Activated T-cell treated with anti-CD3 and anti-CD28 coated beads, Interleukin-2, amount 50 U/mL, for 4 hours (primary cell): ENCODE measurements at regions not wholly inside any gene's neighbourhood (a gene's known extent, or its start where the extent isn't known, plus 50 kb on each side); places are given as distances from the start of the nearest gene placed in this dataset.
"Not testable (repeated sequence)": the region's sequence is repeated elsewhere in the genome, so short reads cannot be mapped to it uniquely, and the experiment has no call there.

Source experiments
- ATAC-seq, 2 donors: fragments of 200-7000 bp; cut with Tn5 transposase; one replicate each; pipeline ENCODE4 v1.10.0; 2021
- DNase-seq: peaks from one replicate; pipeline ENCODE4 v3.0.0-alpha.2; 2020
- H3K27me3 Mint-ChIP-seq: one replicate; pipeline ENCODE4 v1.8.0; 2021; ENCODE audit warnings: low read depth, mixed read lengths
- H3K36me3 Mint-ChIP-seq: one replicate; pipeline ENCODE4 v1.8.0; 2022; ENCODE audit warnings: mixed read lengths; ENCODE audit not compliant: insufficient read depth
- H3K4me1 Mint-ChIP-seq: one replicate; pipeline ENCODE4 v1.8.0; 2021; ENCODE audit warnings: low read depth, mixed read lengths
- H3K4me3 Mint-ChIP-seq: one replicate; pipeline ENCODE4 v1.8.0; 2021; ENCODE audit warnings: mild to moderate bottlenecking, moderate library complexity, mixed read lengths
- H3K9me3 Mint-ChIP-seq: one replicate; pipeline ENCODE4 v1.8.0; 2021; ENCODE audit warnings: mixed read lengths

DNA sequence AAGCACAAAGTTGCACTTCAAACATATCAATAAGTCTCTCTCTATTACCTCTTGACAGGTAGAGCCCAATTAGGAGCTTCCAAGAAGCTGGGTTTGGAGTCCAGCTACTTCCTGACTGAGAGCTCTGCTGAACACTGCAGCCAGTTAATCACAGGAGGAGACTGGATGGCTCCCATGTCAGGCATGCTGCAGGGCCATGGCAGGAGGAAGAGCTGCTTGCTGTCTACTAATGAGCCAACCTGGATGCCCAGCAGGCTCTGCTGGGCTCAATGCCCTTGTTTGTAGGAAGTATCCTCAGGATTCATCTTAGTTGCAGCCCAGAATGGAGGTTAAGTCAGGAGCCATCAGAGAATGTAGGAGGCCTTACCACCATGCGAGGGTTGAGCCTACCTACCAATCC is 91.9 kb downstream of the TMEM215 start:
- no peak for ATAC-seq
- Mint-ChIP-seq H3K4me3 (no peak overlapping the region), H3K9me3 (no peaks in the 10 kb centered on the region), H3K4me1 (no peaks in the 10 kb centered on the region), H3K36me3 (no peaks in the 10 kb centered on the region), H3K27me3 (peaks cover 2% of the 10 kb centered on the region)
- no peak for DNase-seq

DNA sequence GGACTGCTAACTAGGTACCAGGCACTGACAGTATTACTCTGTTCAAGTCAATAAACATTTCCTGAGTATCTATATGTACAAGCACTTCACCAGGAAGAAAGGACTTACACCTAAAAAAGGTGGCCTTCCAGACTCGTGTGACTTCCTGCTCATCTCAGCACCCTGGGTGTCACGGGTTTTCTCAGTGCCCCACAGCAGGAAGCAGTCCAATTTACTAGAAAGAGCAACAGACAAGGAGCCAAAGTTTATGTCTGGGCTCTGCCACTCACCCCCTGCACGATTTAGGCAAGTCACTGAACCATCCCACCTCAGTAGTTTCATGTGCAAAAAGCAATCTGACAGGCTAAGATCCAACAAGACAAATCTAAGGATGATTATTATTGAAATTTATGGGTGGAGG is 92.4 kb downstream of the TMEM215 start:
- Mint-ChIP-seq H3K36me3 (no peaks in the 10 kb centered on the region), H3K4me3 (no peak overlapping the region), H3K4me1 (no peaks in the 10 kb centered on the region), H3K9me3 (no peaks in the 10 kb centered on the region), H3K27me3 (peaks cover 2% of the 10 kb centered on the region)
- no peak for DNase-seq
- no peak for ATAC-seq

DNA sequence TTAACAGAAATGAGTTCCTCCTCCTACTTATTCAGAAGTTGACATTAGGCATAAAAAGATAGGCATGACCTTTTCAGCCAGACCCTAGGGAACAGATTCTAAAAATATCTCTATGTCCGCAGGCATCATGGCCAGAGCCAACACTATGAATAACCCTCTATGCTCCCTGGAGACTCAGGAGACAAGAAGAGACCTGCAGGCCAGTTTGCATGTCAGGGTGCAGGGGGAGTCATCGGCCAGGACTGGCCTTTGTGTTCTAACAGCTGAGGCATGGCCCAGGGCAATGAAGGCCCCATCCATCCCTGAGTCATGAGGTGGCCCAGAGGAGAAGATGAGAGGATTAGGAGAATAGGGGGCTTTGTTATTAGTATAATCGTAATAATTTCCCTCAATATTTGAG is 93.8 kb downstream of the TMEM215 start:
- H3K4me3 Mint-ChIP-seq: no peak overlapping the region
- DNase-seq: no peak
- no peaks in the 10 kb centered on the region for H3K9me3 Mint-ChIP-seq
- no peak for ATAC-seq
- H3K36me3 Mint-ChIP-seq: no peaks in the 10 kb centered on the region
- peaks cover 2% of the 10 kb centered on the region for H3K27me3 Mint-ChIP-seq
- H3K4me1 Mint-ChIP-seq: no peaks in the 10 kb centered on the region

DNA sequence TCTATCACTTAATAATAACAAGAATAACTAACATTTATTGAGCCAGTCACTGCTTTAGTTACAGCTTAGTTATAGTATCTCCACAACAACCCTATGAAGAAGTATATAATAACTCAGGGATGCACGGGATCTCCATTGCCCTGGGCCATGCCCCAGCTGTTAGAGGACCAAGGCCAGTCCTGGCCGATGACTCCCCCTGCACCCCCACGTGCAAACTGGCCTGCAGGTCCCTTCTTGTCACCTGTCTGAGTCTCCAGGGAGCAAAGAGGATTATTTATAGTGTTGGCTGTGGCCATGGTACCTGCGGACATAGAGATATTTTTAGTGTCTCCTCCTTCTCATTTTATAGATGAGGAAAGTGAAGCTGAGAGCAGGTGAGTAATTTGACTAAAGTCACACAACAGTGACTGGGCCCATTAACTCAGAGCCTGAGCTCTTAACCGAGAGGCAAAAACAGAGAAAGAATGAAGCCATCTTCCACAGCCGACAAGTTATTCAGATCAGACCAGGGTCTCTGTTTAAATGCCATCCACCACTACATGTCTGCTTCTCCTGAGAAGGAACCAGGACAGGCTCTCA is 94.4 kb downstream of the TMEM215 start:
- ATAC-seq (no peak), DNase-seq (no peak)
- Mint-ChIP-seq H3K27me3 (peaks cover 2% of the 10 kb centered on the region), H3K9me3 (no peaks in the 10 kb centered on the region), H3K36me3 (no peaks in the 10 kb centered on the region), H3K4me1 (no peaks in the 10 kb centered on the region), H3K4me3 (no peak overlapping the region)

DNA sequence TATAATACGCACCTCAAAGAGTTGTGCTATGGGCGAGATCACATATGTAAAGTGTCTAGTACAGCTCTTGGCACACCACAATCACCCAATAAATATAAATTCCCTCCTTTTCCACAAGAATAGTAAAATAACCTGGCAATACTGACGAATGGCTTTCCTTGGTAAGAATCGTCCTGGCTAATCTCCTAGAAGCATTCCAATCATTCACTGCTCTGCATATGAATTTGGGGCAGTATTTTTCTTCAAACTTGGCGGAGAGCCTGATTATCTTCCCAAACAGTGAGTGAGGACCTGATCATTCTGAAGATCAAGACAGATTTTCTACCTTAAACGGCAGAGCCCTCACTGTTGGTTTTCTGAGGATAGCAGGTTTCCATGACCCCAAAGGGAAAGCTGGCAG is 96.0 kb downstream of the TMEM215 start:
- DNase-seq (no peak), ATAC-seq (no peak)
- no peaks in the 10 kb centered on the region for H3K36me3 Mint-ChIP-seq
- no peaks in the 10 kb centered on the region for H3K27me3 Mint-ChIP-seq
- no peak overlapping the region for H3K4me3 Mint-ChIP-seq
- no peaks in the 10 kb centered on the region for H3K9me3 Mint-ChIP-seq
- no peaks in the 10 kb centered on the region for H3K4me1 Mint-ChIP-seq

DNA sequence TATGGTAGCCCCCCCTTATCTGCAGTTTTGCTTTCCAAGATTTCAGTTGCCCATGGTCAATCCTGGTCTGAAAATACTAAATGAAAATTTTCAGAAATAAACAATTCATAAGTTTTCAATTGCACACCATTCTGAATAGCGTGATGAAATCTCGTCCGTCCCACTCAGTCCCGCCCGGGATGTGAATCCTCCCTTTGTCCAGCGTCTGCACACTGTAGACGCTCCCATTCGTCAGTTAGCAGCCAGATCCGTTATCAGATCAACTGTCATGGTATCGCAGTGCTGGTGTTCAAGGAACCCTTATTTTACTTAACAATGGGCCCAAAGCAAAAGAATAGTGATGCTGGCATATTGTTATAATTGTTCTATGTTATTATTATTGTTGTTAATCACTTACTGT is 98.6 kb downstream of the TMEM215 start:
- DNase-seq (no peak), ATAC-seq (no peak)
- no peaks in the 10 kb centered on the region for H3K36me3 Mint-ChIP-seq
- H3K4me1 Mint-ChIP-seq: no peaks in the 10 kb centered on the region
- H3K27me3 Mint-ChIP-seq: no peaks in the 10 kb centered on the region
- H3K4me3 Mint-ChIP-seq: no peak overlapping the region
- no peaks in the 10 kb centered on the region for H3K9me3 Mint-ChIP-seq

DNA sequence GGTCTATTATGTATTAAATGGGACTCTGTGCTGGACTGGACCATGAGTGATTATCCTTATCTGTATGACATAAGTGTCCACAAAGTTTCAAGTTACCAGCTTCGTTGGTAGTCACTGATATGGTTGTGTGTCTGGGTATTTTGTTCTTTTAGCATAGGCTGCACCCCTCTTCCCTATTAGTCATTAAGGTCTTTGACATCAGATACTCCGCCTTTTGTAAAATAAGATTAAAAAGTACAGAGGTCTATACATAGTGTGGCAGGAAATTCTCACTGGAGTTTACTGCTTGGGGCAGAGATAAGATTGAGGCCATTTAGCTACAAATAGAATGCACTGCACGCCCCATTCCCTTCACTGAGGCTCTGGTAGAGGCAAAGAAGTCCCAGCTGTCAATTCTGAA is 99.4 kb downstream of the TMEM215 start:
- H3K4me1 Mint-ChIP-seq: no peaks in the 10 kb centered on the region
- no peak overlapping the region for H3K4me3 Mint-ChIP-seq
- no peaks in the 10 kb centered on the region for H3K36me3 Mint-ChIP-seq
- H3K27me3 Mint-ChIP-seq: no peaks in the 10 kb centered on the region
- ATAC-seq (no peak), DNase-seq (no peak)
- H3K9me3 Mint-ChIP-seq: no peaks in the 10 kb centered on the region

DNA sequence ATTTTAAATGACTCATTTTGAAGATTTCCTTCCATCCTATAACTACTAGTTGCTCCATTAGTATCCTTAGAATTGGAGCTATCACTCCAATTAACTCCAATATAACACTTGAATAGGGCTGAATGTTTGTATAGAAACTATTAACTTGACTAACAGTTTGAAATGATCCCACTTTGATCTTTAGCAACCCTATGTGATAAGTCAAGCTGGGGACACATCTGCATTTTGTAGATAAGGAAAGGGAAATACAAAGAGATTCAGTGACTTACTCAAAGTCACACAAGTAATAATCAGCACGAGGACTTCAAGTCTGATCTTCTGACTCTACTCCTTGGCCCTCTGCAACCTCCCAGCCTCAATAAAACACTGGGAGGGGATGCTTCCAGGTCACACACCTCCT is 101.1 kb downstream of the TMEM215 start:
- no peaks in the 10 kb centered on the region for H3K36me3 Mint-ChIP-seq
- H3K27me3 Mint-ChIP-seq: no peaks in the 10 kb centered on the region
- ATAC-seq: no peak

DNA sequence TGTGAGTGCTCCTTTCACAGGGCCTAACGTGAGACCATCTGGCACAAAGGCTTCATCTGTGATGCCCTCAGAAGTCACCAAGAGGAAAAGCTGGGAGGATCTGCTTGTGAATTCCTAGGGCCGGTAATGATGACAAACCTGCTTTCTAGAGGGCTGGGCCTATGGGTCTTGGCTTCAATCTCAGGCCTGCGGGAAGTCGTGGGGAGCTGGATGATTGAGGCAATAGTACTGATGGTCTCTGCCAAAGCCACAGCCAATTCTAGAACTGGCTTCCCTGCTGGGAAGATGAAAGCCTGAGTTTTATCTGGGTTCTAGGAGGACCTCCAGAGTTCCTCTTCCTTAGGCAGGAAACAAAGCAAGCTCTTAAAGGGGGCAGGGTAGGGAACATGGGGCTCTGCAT is 102.7 kb downstream of the TMEM215 start:
- H3K27me3 Mint-ChIP-seq: no peaks in the 10 kb centered on the region
- H3K36me3 Mint-ChIP-seq: no peaks in the 10 kb centered on the region

More for the DNA sequence above, 101.1 kb downstream of the TMEM215 start:
- no peak for DNase-seq
- Mint-ChIP-seq H3K9me3 (no peaks in the 10 kb centered on the region), H3K4me1 (no peaks in the 10 kb centered on the region), H3K4me3 (no peak overlapping the region)

DNA sequence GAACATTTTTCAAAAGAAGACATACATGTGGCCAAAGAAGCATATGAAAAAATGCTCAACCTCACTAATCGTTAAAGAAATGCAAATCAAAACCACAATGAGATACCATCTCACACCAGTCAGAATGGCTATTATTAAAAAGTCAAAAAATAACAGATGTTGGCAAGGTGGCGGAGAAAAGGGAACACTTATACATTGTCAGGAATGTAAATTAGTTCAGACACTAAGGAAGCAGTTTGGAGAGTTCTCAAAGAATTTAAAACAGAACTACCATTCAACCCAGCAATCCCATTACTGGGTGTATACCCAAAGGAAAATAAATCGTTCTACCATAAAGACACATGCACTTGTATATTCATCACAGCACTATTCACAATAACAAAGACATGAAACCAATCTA is 106.9 kb downstream of the APTX start:
- H3K36me3 Mint-ChIP-seq, H3K9me3 Mint-ChIP-seq, DNase-seq, H3K4me3 Mint-ChIP-seq, ATAC-seq, H3K4me1 Mint-ChIP-seq, H3K27me3 Mint-ChIP-seq: not testable (repeated sequence)

More for the DNA sequence above, 102.7 kb downstream of the TMEM215 start:
- no peak for ATAC-seq
- no peak for DNase-seq
- Mint-ChIP-seq H3K4me1 (no peaks in the 10 kb centered on the region), H3K4me3 (no peak overlapping the region), H3K9me3 (no peaks in the 10 kb centered on the region)

DNA sequence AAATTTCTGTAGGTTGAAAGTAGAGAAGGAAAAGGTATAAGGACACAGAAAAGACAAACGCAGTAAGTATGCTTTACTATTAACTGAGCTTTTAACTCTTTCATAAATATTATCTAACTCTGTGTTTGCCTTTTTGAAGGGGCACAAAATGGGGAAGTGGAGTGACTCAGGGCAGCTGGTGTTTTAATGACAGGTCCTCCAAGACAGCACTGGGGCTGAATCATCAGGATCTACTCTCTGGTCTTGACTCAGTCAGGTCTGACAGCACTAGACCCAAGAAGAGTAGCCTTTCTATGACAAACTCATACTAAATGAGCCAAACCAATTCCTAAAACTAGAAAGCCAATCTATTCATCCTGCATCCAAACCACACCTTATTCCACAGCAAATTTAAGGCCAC is 102.2 kb downstream of the APTX start:
- ATAC-seq: no peak
- H3K27me3 Mint-ChIP-seq: peaks cover 12% of the 10 kb centered on the region
- H3K9me3 Mint-ChIP-seq: peaks cover 6% of the 10 kb centered on the region
- DNase-seq: no peak
- no peak overlapping the region for H3K4me3 Mint-ChIP-seq
- H3K4me1 Mint-ChIP-seq: no peaks in the 10 kb centered on the region
- H3K36me3 Mint-ChIP-seq: peaks cover 2% of the 10 kb centered on the region

DNA sequence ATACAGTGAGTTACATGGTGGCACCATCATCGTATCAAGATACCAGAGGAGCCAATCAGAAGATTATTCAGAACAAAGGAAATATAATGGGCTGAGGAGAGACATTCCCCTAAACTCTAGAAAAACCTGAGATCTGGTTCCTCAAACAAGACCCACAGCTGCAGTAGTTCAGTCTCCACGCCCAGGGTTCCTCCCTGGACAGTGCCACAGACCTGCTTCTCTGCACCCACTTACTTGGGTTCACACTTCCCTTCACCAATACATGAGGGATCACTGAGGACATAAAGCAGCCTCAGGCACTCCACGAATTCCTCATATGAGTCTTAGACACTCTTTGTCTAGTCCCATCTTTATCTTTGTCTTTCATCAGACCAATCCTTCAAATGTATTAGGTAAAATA is 101.7 kb downstream of the APTX start:
- no peak for ATAC-seq
- peaks cover 6% of the 10 kb centered on the region for H3K9me3 Mint-ChIP-seq

DNA sequence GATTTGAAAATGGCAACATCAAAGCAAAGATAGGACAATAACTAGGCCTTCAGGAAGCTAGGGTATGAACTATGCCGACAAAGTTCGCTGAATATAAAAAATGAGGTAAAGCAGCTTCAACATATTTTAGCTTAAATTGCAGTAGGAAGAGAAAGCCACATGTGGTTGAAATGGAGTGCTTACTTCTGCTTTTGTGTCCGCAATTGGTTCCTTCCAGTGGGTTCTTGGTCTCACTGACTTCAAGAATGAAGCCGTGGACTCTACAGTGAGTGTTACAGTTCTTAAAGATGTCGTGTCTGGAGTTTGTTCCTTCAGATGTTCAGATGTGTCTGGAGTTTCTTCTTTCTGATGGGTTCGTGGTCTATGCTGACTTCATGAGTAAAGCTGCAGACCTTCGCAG is 95.2 kb downstream of the APTX start:
- DNase-seq (no peak), ATAC-seq (no peak)
- H3K4me1 Mint-ChIP-seq: no peaks in the 10 kb centered on the region
- peaks cover 2% of the 10 kb centered on the region for H3K36me3 Mint-ChIP-seq
- H3K4me3 Mint-ChIP-seq: no peak overlapping the region
- H3K9me3 Mint-ChIP-seq: peaks cover 3% of the 10 kb centered on the region
- H3K27me3 Mint-ChIP-seq: peaks cover 11% of the 10 kb centered on the region

More for the DNA sequence above, 101.7 kb downstream of the APTX start:
- DNase-seq: no peak
- Mint-ChIP-seq H3K4me3 (no peak overlapping the region), H3K27me3 (peaks cover 13% of the 10 kb centered on the region), H3K36me3 (peaks cover 2% of the 10 kb centered on the region), H3K4me1 (no peaks in the 10 kb centered on the region)

DNA sequence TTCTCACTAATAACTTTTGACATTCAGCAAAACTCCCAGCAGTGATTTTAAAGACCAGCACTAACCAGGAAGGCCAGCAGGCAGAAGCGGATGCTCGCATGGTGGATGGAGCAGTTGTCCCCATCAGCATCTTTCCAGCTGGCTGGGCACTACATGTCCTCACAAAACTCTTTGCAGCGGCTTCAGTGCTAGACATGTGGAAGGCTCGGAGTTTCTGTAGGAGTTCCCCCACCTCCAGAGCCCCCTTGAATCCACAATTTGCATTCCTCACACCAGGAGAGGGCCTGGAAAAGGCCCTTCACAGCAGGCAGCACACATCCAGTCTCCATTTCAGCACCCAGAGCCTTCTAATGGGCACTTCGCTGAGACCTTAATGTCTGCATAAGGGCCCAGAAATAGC is 85.6 kb downstream of the APTX start:
- ATAC-seq: no peak
- Mint-ChIP-seq H3K9me3 (no peaks in the 10 kb centered on the region), H3K4me3 (no peak overlapping the region), H3K36me3 (no peaks in the 10 kb centered on the region), H3K4me1 (no peaks in the 10 kb centered on the region), H3K27me3 (peaks cover 3% of the 10 kb centered on the region)
- DNase-seq: no peak

DNA sequence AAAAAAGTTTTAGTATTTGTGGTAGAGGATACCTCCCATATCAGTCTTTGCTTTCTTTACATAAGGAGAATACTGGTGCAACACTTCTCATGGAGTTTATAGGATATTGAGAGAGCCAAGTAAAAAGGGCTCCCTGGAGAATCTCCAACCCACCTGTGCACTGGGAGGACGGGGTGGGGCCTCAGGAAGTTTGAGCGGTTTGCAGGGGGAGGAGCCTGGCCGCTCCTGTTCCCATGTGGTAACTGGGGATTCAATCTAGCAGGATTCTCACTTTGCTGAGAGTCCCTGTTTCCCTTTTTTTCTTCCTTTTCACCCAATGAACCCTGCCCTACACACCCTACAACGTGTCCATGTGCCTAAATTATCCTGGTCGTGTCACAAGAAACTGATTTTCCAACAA is 82.8 kb downstream of the APTX start:
- H3K27me3 Mint-ChIP-seq: peaks cover 3% of the 10 kb centered on the region
- ATAC-seq (no peak), DNase-seq (no peak)
- H3K4me3 Mint-ChIP-seq: no peak overlapping the region
- H3K9me3 Mint-ChIP-seq: no peaks in the 10 kb centered on the region
- no peaks in the 10 kb centered on the region for H3K36me3 Mint-ChIP-seq
- no peaks in the 10 kb centered on the region for H3K4me1 Mint-ChIP-seq
